OCI-LY7 (cell line): ENCODE measurements at regions not wholly inside any gene's neighbourhood (a gene's known extent, or its start where the extent isn't known, plus 50 kb on each side); places are given as distances from the start of the nearest gene placed in this dataset.

ENCODE experiments used
- CTCF ChIP-seq: fragments of 200-600 bp; sonication (generic); conservative IDR thresholded peaks from 2 replicates; pipeline ENCODE4 v1.5.1; 2014; ENCODE audit warnings: mild to moderate bottlenecking, antibody characterized with exemption, low read length, moderate library complexity, mixed read lengths
- EZH2phosphoT487 ChIP-seq: fragments of 200-600 bp; sonication (generic); IDR thresholded peaks from 2 replicates; pipeline ENCODE4 v1.6.1; 2018; ENCODE audit warnings: low read depth, borderline replicate concordance, mild to moderate bottlenecking, mixed run types, antibody characterized with exemption, low read length, moderate library complexity, mixed read lengths

GRCh38 chr4:132316738-132317137, 832.4 kb upstream of the PCDH10 start:
- no peak for TF ChIP-seq CTCF
- TF ChIP-seq EZH2phosphoT487: no peak
